GM19238 (cell line): ENCODE measurements at regions not wholly inside any gene's neighbourhood (a gene's known extent, or its start where the extent isn't known, plus 50 kb on each side); places are given as distances from the start of the nearest gene placed in this dataset.

Source experiments
- DNase-seq: peaks from one replicate; pipeline ENCODE4 v3.0.0; 2011; ENCODE audit warnings: low spot score; ENCODE audit not compliant: insufficient read length

DNA sequence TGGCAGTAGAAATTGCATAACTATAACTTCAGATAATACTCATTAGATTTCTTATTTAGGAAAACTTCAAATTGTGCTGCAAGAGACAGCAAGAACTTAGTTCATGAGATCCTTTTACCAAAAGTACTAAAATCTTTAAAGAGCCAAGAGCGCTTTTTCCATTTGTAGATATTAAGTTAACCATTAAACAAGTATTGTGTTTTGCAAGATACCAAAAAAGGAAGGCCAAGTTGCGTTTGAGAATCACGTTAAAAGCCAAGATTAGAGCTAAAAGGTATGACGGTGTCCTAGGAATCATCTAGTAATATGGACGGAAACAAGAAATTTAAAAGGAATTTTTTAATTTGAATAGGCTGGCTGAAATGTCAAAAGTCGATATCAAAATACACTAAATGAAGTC is 361.3 kb upstream of the LYPLAL1 start:
- DNase-seq: no peak

DNA sequence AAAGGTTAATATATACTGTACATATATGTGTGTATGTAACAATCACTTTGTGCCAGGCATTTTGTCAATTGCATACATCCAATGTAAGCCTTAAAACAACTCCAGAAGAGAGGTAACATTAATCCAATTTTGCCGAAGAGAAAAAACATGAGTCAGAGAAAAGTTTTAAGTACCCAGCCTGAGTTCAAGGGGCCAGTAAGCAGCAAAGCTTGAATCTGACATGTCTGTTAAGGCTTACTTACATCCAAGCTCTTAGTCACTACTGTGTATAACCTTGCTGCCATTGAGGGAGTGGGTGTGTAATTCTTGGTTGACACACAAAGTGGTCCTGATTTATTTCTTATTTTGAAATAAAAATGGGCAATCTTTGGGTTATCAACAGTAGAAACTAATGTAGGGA is 360.4 kb upstream of the LYPLAL1 start:
- DNase-seq: no peak

GRCh38 chr1:218815076-218815475 is 358.6 kb upstream of the LYPLAL1 start:
- DNase-seq: no peak

DNA sequence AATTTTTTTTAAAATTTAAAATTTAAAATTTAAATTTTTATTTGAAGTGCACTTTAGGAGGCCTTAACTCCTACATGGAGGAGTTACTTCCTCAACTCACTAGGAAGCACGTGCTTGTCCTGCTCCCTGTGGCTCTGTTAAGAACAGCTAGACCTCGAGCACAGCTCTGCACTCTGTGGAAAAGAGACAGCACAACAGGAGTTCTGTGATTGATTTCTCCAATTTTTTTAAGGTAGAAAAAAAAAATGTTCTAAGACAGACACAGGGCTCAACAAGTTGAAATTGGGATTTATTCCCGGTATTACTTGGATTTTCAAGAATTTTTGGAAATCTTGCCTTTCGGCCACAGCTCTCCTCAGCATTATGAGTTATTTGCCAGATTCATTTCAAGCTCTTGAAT is 356.6 kb upstream of the LYPLAL1 start:
- DNase-seq: no peak

- no peak for DNase-seq
Measured at GRCh38 chr1:218817691-218818465, 355.8 kb upstream of the LYPLAL1 start.

DNA sequence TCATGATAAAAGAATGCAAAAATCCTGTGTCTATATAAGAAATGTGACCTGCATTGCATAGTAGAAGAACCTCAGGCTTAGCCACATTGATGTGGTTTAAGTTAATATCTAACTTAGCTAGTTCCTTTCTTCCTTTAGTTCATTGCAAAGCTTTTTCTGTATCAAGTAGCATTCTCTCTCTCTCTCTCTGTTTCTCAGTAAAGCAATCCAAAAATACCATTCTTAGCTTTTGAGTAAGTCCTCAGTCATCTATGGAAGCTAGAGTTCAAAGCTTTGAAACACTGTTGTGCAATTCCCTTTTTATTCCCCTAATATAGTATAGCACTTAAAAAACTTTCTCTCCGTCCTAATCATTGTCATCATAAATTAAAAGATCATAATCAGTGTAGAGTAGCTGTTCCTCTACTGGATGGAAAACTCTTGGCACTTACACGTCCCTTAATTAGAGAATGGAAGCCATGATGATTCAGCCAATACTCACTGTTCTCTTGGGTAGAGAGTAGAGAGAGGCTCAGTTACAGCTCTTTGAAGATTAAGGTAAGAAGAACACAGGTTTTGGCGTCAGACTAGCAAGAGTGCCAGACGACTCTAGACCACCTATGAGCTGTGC is 350.3 kb upstream of the LYPLAL1 start:
- no peak for DNase-seq

DNA sequence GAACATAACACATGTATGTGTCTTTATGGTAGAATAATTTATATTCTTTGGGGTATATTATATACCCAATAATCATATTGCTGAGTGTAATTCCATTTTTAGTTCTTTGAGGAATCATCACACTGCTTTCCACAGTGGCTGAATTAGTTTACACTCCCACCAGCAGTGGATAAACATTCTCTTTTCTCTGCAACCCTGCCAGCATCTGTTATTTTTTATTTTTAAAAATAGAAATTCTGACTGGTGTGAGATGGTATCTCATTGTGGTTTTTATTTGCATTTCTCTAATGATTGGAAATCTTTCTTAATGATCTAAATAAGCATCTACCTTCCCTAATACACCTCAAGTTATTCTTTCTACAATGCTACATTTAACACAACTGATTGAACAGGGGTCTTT is 346.2 kb upstream of the LYPLAL1 start:
- DNase-seq: no peak

- DNase-seq: no peak
Measured at GRCh38 chr1:218828125-218828650, 345.5 kb upstream of the LYPLAL1 start.

DNA sequence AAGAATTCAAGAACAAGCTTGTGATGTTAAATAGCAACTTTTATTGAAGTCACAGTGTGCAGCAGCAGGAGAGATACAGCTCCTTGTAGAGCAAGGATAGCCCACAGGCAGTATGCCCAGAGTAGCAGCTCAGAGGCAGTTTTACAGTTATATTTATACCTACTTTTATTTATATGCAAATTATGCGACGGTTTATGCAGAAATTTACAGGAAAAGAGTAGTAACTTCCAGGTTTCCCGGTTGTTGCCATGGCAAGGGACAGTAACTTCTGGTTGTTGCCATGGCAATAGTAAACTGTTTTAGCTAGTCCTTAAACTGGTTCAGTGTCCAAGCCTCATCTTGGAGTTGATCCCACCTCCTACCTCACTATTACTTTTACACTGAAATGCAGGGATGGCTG is 344.6 kb upstream of the LYPLAL1 start:
- DNase-seq: no peak

- no peak for DNase-seq
Measured at GRCh38 chr1:218835609-218836008, 338.1 kb upstream of the LYPLAL1 start.

- DNase-seq: no peak
Measured at GRCh38 chr1:218836264-218836663, 337.4 kb upstream of the LYPLAL1 start.

- DNase-seq: no peak
Measured at GRCh38 chr1:218837051-218837450, 336.6 kb upstream of the LYPLAL1 start.

- DNase-seq: no peak
Measured at GRCh38 chr1:218845589-218845988, 328.1 kb upstream of the LYPLAL1 start.

- DNase-seq: no peak
Measured at GRCh38 chr1:218846181-218846580, 327.5 kb upstream of the LYPLAL1 start.

DNA sequence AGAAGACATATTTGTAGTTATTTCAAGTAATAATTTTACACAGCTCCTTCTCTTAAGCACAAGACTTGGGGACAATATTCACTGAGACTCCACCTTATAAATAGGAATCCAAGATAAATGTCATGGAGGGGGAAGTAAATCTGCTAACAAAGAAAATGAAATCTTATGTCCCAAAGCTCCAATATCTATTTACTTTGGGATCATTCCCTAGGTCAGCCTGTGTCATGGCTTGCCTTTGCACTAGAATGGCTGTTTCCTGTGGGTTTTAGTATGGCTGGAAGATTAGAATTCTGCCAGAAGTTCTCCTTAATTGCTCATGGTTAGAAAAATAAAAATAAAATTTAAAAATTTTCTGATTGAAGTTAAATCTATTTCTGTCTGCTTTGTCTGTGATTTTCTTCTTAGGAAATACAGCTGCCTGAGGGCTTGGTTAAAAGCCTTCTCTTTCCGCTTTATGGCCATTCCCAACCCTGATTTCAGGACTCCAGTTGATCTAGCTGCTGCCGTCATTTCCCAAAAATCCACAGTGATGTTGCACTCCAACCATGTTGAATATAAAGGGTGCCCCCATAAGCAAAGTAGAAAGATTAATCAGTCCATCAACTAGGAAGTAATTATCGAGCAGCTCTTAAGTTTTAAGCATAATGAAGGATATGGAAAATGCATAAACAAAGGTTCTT is 326.4 kb upstream of the LYPLAL1 start:
- no peak for DNase-seq

DNA sequence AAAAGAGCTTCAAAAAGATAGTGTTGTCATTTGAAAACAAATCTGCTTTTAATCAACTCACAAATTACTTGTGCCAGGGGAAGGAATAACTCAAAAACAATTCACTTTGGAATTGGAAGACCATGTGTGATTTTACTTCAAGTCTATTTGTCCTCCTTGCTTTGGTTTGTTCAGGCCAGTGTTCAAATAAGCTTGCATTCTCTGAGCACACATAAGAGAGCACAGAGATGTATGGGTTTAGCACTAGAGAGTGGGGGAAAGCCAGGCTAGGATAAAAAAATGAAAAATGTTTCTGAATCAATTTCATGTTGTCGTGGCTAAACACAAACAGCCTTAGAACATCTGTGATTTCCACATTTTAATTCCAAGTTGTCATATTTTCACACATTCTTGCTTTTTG is 325.7 kb upstream of the LYPLAL1 start:
- DNase-seq: no peak

GRCh38 chr1:218850367-218850766 is 323.3 kb upstream of the LYPLAL1 start:
- no peak for DNase-seq

DNA sequence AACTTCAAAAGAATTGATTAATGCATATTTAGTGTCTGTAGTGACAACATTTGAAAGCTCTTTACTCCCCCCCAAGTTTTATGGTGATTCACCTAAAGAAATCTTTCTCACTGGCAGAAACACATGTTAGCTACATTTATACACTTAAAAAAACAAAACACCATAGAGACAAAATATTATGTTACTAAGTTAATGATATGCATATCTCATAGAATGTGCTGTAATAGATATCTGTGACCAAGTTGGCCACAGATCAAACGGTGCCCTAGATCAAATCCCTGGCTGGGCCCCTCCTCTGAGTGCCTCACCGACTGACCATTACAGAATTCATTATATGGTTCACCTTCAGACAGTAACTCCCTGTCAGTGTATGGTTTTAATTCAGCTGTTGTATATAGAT is 322.1 kb upstream of the LYPLAL1 start:
- no peak for DNase-seq

DNA sequence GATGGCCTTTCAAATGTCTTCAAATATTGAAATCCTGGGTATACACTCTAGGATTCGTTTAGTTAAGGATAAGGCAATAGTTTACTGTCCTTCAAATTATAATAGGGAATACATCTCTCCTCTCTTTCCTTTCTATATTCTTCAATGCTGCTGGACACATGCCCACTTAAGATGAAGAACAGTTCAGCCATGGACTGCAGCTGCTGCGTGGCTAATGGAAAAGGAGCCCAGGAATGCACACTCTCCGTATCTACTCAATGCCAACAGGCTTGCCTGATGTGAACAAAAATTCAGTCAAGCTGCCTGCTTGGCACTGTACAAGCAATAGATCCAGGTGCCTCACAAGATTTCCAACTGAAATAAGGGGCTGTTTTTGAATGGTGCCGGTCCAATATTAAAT is 321.2 kb upstream of the LYPLAL1 start:
- no peak for DNase-seq

GRCh38 chr1:218863987-218864386 is 309.7 kb upstream of the LYPLAL1 start:
- no peak for DNase-seq

- no peak for DNase-seq
Measured at GRCh38 chr1:218865591-218865990, 308.1 kb upstream of the LYPLAL1 start.

DNA sequence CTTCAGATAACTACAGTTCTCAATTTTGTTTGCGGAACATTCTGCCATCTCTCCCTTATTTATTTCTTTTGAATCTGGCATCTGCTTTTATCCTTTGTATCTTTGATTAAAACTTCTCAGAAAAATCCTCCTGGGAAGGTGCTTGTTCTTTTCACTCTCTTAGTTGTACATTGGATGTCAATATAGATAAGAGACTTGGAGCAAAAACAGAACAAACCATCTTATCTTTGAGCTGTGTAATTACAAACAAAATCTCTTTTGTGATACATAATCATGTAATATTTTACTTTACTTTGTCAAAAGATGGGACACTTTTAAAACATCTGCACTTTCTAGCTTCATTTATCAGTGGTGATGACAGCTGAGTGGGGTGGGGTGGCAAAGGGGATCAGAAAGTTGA is 307.2 kb upstream of the LYPLAL1 start:
- no peak for DNase-seq
